T47D (cell line): ENCODE measurements at regions not wholly inside any gene's neighbourhood (a gene's known extent, or its start where the extent isn't known, plus 50 kb on each side); places are given as distances from the start of the nearest gene placed in this dataset.
A peak's percentile ranks its signal among the peaks of the same experiment; 100 is the strongest.

Source experiments
- DNase-seq, 2 experiments: peaks; one replicate each; pipeline versions ENCODE4 v3.0.0 to v3.0.0-alpha.2; 2011 to 2012; ENCODE audit warnings: low read depth in 1 of 2, low spot score in 1 of 2
- JUND ChIP-seq: IDR thresholded peaks from 2 replicates; pipeline ENCODE4 v1.6.1; 2012; ENCODE audit warnings: low read depth
- in situ Hi-C: cut with HindIII; loops from 2 replicates; pipeline ENCODE4 v1.10.0; 2016; ENCODE audit warnings: low sequenced_read_pairs, low pct_unique_long_range_greater_than_20kb

GRCh38 chr11:11143849-11144248, 209.2 kb downstream of the CSNK2A3 start:
- no peak for TF ChIP-seq JUND
- DNase-seq, result no peak
- in situ Hi-C loops, result no loop called here

- TF ChIP-seq JUND, result no peak
- in situ Hi-C loops, result no loop called here
- no peak for DNase-seq
Observed at GRCh38 chr11:11142430-11142829, 210.6 kb downstream of the CSNK2A3 start.

- no peak for DNase-seq
- no peak for TF ChIP-seq JUND
- in situ Hi-C loops, result no loop called here
Observed at GRCh38 chr11:11141065-11141464, 212.0 kb downstream of the CSNK2A3 start.

- in situ Hi-C loops, result no loop called here
- no peak for DNase-seq
- TF ChIP-seq JUND, result no peak
Observed at GRCh38 chr11:11140510-11140909, 212.5 kb downstream of the CSNK2A3 start.

- DNase-seq, result no peak
- in situ Hi-C loops, result no loop called here
- no peak for TF ChIP-seq JUND
Observed at GRCh38 chr11:11137339-11137738, 215.7 kb downstream of the CSNK2A3 start.

- in situ Hi-C loops, result no loop called here
- DNase-seq, result peak in 1 of 2 experiments; percentile 49
- no peak for TF ChIP-seq JUND
Observed at GRCh38 chr11:11135820-11136476, 217.1 kb downstream of the CSNK2A3 start.

- in situ Hi-C loops, result no loop called here
- no peak for DNase-seq
- TF ChIP-seq JUND, result no peak
Observed at GRCh38 chr11:11129118-11129517, 223.9 kb downstream of the CSNK2A3 start.

GRCh38 chr11:11125618-11126017, 227.4 kb downstream of the CSNK2A3 start:
- TF ChIP-seq JUND, result no peak
- no peak for DNase-seq
- in situ Hi-C loops, result no loop called here

- TF ChIP-seq JUND, result no peak
- in situ Hi-C loops, result no loop called here
- no peak for DNase-seq
Observed at GRCh38 chr11:11122749-11123148, 230.3 kb downstream of the CSNK2A3 start.

GRCh38 chr11:11119917-11120316, 233.1 kb downstream of the CSNK2A3 start:
- in situ Hi-C loops, result no loop called here
- DNase-seq, result no peak

GRCh38 chr11:11117730-11118129, 235.3 kb downstream of the CSNK2A3 start:
- TF ChIP-seq JUND, result no peak
- in situ Hi-C loops, result no loop called here
- no peak for DNase-seq

More at GRCh38 chr11:11119917-11120316, 233.1 kb downstream of the CSNK2A3 start:
- no peak for TF ChIP-seq JUND

- no peak for TF ChIP-seq JUND
- in situ Hi-C loops, result no loop called here
- DNase-seq, result no peak
Observed at GRCh38 chr11:11115475-11115874, 237.6 kb downstream of the CSNK2A3 start.

GRCh38 chr11:11113626-11114025, 239.4 kb downstream of the CSNK2A3 start:
- in situ Hi-C loops, result no loop called here
- TF ChIP-seq JUND, result no peak
- no peak for DNase-seq

GRCh38 chr11:11108026-11108425, 245.0 kb downstream of the CSNK2A3 start:
- in situ Hi-C loops, result no loop called here
- TF ChIP-seq JUND, result no peak
- DNase-seq, result no peak
